ENCODE measurements at regions not wholly inside any gene's neighbourhood (a gene's known extent, or its start where the extent isn't known, plus 50 kb on each side); places are given as distances from the start of the nearest gene placed in this dataset.

GRCh38 chr2:126172631-126173184 is 483.2 kb upstream of the GYPC start:
- H3K4me3 ChIP-seq (ENCODE audit: low read length): no peak overlapping the region
- TF ChIP-seq CTCF (conservative IDR thresholded peaks at IDR 0.05; ENCODE audit: low read length): no peak
- DNase-seq (ENCODE audit: low read depth): no peak

- H3K4me3 ChIP-seq (ENCODE audit: low read length): no peak overlapping the region
- DNase-seq (ENCODE audit: low read depth): no peak
- no peak for TF ChIP-seq CTCF (conservative IDR thresholded peaks at IDR 0.05; ENCODE audit: low read length)
These were observed 480.7 kb upstream of the GYPC start for GRCh38 chr2:126175222-126175621.

GRCh38 chr2:126177479-126177878 is 478.5 kb upstream of the GYPC start:
- no peak for TF ChIP-seq CTCF (conservative IDR thresholded peaks at IDR 0.05; ENCODE audit: low read length)
- no peak for DNase-seq (ENCODE audit: low read depth)
- H3K4me3 ChIP-seq (ENCODE audit: low read length): no peak overlapping the region

- H3K4me3 ChIP-seq (ENCODE audit: low read length): no peak overlapping the region
- no peak for DNase-seq (ENCODE audit: low read depth)
- no peak for TF ChIP-seq CTCF (conservative IDR thresholded peaks at IDR 0.05; ENCODE audit: low read length)
These were observed 468.3 kb upstream of the GYPC start for GRCh38 chr2:126187668-126188067.

- no peak for TF ChIP-seq CTCF (conservative IDR thresholded peaks at IDR 0.05; ENCODE audit: low read length)
- no peak for DNase-seq (ENCODE audit: low read depth)
- no peak overlapping the region for H3K4me3 ChIP-seq (ENCODE audit: low read length)
These were observed 466.4 kb upstream of the GYPC start for GRCh38 chr2:126189527-126189926.

- no peak overlapping the region for H3K4me3 ChIP-seq (ENCODE audit: low read length)
- no peak for DNase-seq (ENCODE audit: low read depth)
- TF ChIP-seq CTCF (conservative IDR thresholded peaks at IDR 0.05; ENCODE audit: low read length): no peak
These were observed 455.4 kb upstream of the GYPC start for GRCh38 chr2:126200538-126200937.

- TF ChIP-seq CTCF (conservative IDR thresholded peaks at IDR 0.05; ENCODE audit: low read length): no peak
- H3K4me3 ChIP-seq (ENCODE audit: low read length): no peak overlapping the region
- no peak for DNase-seq (ENCODE audit: low read depth)
These were observed 447.7 kb upstream of the GYPC start for GRCh38 chr2:126208266-126208665.
